HL-60 (cell line): ENCODE measurements at regions not wholly inside any gene's neighbourhood (a gene's known extent, or its start where the extent isn't known, plus 50 kb on each side); places are given as distances from the start of the nearest gene placed in this dataset.

Source experiments
- DNase-seq, 2 experiments: peaks; one replicate each; pipeline ENCODE4 v3.0.0-alpha.2; 2010 to 2020; ENCODE audit warnings: low read depth in 1 of 2, low spot score in 1 of 2
- H3K27ac ChIP-seq: fragments of 250-450 bp; sonication (Bioruptor Pico); replicated peaks from 2 replicates; pipeline ENCODE4 v1.5.1; 2020; ENCODE audit warnings: mild to moderate bottlenecking, moderate library complexity
- H3K27me3 ChIP-seq: fragments of 250-450 bp; sonication (Bioruptor Pico); 2 replicates; pipeline ENCODE4 v1.5.1; 2021; ENCODE audit warnings: mild to moderate bottlenecking, moderate library complexity; ENCODE audit not compliant: insufficient read depth, poor library complexity, severe bottlenecking
- H3K4me3 ChIP-seq: replicated peaks from 2 replicates; pipeline ENCODE4 v1.5.1; 2011; ENCODE audit warnings: mild to moderate bottlenecking, control low read depth, low read length; ENCODE audit not compliant: insufficient read depth
- CTCF ChIP-seq: IDR thresholded peaks from one replicate; pipeline ENCODE4 v1.5.1; 2011; ENCODE audit warnings: low read length, control low read depth, inconsistent platforms; ENCODE audit not compliant: insufficient read depth
- GABPA ChIP-seq: IDR thresholded peaks from 2 replicates; pipeline ENCODE4 v1.6.1; 2012; ENCODE audit warnings: low read depth
- POLR2AphosphoS5 ChIP-seq: IDR thresholded peaks from 2 replicates; pipeline ENCODE4 v1.6.1; 2012; ENCODE audit warnings: low read depth
- SPI1 ChIP-seq: IDR thresholded peaks from 2 replicates; pipeline ENCODE4 v1.6.1; 2012; ENCODE audit warnings: low read depth, mild to moderate bottlenecking, borderline replicate concordance
- TF ChIP-seq, protein P1 (sequence below): IDR thresholded peaks from 2 replicates; pipeline ENCODE4 v1.6.1; 2012; ENCODE audit warnings: low read depth; ENCODE audit not compliant: insufficient replicate concordance

DNA sequence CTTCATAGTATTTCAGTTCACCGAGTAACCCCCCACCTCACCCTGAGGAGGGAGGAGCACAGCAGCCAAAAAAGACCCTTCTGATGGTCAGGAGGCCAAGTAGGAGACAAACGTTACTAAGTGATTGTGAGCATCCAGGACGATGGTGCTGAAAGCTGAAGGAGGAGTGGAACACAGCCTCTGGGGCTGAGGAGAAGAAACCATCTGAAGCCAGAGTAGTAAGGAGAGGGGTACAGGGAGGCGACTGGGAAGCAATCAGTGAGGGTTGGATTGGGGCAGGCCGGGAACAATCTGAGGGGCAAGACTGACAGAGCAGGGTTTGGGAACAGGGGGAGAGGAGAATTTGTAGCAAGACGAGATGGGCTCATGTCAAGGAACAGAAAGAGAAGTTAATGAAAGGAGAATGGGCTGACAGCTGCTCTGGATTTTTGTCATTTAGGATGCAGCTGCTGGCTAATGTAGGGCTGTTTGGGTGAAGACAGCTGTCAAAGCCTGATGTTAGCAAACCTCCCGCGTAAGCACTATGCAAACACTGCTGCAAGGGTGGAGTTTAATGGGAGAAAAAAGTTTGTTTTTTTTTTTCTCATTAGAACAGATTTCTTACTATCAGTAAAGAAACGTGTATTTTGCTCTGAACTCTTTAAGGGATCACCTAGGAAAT, 622.2 kb downstream of the EDEM1 start:
- no peak overlapping the region for H3K27ac ChIP-seq
- no peak for DNase-seq
- TF ChIP-seq SPI1 (no peak), CTCF (no peak), POLR2AphosphoS5 (no peak), GABPA (no peak)
- TF ChIP-seq, protein P1, sequence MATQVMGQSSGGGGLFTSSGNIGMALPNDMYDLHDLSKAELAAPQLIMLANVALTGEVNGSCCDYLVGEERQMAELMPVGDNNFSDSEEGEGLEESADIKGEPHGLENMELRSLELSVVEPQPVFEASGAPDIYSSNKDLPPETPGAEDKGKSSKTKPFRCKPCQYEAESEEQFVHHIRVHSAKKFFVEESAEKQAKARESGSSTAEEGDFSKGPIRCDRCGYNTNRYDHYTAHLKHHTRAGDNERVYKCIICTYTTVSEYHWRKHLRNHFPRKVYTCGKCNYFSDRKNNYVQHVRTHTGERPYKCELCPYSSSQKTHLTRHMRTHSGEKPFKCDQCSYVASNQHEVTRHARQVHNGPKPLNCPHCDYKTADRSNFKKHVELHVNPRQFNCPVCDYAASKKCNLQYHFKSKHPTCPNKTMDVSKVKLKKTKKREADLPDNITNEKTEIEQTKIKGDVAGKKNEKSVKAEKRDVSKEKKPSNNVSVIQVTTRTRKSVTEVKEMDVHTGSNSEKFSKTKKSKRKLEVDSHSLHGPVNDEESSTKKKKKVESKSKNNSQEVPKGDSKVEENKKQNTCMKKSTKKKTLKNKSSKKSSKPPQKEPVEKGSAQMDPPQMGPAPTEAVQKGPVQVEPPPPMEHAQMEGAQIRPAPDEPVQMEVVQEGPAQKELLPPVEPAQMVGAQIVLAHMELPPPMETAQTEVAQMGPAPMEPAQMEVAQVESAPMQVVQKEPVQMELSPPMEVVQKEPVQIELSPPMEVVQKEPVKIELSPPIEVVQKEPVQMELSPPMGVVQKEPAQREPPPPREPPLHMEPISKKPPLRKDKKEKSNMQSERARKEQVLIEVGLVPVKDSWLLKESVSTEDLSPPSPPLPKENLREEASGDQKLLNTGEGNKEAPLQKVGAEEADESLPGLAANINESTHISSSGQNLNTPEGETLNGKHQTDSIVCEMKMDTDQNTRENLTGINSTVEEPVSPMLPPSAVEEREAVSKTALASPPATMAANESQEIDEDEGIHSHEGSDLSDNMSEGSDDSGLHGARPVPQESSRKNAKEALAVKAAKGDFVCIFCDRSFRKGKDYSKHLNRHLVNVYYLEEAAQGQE: no peak
- H3K27me3 ChIP-seq: no peaks in the 10 kb centered on the region
- no peak overlapping the region for H3K4me3 ChIP-seq

DNA sequence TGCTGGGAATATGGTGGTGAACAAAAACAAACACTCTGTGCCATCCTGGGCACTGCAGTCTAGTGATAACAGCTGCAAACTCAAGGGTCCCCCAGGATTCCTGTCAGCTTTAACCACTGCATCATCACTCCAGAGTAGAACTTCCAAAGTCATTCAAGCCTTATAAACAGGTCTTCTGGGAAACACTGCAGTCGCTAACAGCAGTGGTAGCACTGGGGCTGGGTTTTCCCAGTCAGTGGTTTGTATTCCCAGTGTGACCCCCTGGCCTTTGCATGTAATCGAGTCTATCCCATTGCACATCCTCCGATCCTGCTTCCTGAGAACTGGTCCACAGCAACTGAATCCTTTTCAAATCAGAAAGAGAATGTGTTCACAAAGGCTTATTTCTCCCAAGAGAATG, 623.5 kb downstream of the EDEM1 start:
- DNase-seq: no peak
- Histone ChIP-seq H3K4me3 (no peak overlapping the region), H3K27ac (no peak overlapping the region), H3K27me3 (no peaks in the 10 kb centered on the region)
- TF ChIP-seq CTCF (no peak), SPI1 (no peak), POLR2AphosphoS5 (no peak), GABPA (no peak)
- TF ChIP-seq, protein P1: no peak

DNA sequence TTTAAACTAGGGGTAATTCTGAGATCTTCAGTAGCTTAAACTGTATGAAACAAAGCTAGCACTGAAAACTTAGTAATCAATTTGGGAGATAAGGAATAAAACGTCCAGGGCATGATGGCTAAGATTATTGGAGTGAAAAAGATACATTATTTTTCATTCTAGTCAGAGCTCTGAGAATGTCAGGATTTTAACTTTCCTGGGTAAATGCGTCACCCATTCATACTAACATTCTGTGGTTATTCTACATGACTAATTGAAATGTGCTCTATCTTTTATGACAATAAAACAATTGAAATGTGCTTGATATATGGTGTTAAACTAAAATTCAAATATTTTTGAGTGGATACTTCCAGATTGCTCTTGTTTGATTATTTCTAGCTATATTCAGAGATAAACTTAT, 626.0 kb downstream of the EDEM1 start:
- DNase-seq: no peak
- H3K27ac ChIP-seq: no peak overlapping the region
- TF ChIP-seq CTCF (no peak), POLR2AphosphoS5 (no peak), GABPA (no peak), SPI1 (no peak)
- TF ChIP-seq, protein P1: no peak
- H3K27me3 ChIP-seq: no peaks in the 10 kb centered on the region
- no peak overlapping the region for H3K4me3 ChIP-seq
